ENCODE measurements at regions not wholly inside any gene's neighbourhood (a gene's known extent, or its start where the extent isn't known, plus 50 kb on each side); places are given as distances from the start of the nearest gene placed in this dataset.

DNA sequence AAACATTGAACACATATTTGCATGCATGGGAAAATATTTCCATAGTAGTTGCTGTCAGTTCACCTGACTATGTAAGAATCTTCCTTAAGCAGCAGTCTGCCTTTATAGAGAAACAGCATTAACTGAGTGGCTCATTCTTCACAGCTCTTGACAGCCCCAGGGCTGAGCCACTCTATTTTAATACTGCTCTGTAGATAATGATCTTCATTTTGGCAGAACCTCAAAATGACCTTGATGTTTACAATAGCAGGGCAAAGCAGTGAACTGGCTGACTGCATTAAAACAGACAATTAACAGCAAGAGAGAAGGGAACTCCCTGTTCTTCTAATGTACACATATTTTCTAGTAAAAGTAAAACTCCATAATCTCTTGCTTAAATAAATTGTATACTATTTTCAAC, 580.6 kb upstream of the SOX11 start:
- no peaks in the 10 kb centered on the region for H3K36me3 ChIP-seq
- no peak for DNase-seq
- H3K4me1 ChIP-seq: no peaks in the 10 kb centered on the region
- H3K27ac ChIP-seq (replicated peaks): no peak overlapping the region
- TF ChIP-seq, protein P1, sequence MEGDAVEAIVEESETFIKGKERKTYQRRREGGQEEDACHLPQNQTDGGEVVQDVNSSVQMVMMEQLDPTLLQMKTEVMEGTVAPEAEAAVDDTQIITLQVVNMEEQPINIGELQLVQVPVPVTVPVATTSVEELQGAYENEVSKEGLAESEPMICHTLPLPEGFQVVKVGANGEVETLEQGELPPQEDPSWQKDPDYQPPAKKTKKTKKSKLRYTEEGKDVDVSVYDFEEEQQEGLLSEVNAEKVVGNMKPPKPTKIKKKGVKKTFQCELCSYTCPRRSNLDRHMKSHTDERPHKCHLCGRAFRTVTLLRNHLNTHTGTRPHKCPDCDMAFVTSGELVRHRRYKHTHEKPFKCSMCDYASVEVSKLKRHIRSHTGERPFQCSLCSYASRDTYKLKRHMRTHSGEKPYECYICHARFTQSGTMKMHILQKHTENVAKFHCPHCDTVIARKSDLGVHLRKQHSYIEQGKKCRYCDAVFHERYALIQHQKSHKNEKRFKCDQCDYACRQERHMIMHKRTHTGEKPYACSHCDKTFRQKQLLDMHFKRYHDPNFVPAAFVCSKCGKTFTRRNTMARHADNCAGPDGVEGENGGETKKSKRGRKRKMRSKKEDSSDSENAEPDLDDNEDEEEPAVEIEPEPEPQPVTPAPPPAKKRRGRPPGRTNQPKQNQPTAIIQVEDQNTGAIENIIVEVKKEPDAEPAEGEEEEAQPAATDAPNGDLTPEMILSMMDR (IDR thresholded peaks at IDR 0.05; ENCODE audit: borderline replicate concordance): no peak
- intact Hi-C loops (cut with micrococcal nuclease): no loop called here
- H3K4me3 ChIP-seq: no peak overlapping the region
- H3K9me3 ChIP-seq (replicated peaks): peaks cover 63% of the 10 kb centered on the region
- H3K27me3 ChIP-seq (ENCODE audit: low read depth): no peaks in the 10 kb centered on the region

DNA sequence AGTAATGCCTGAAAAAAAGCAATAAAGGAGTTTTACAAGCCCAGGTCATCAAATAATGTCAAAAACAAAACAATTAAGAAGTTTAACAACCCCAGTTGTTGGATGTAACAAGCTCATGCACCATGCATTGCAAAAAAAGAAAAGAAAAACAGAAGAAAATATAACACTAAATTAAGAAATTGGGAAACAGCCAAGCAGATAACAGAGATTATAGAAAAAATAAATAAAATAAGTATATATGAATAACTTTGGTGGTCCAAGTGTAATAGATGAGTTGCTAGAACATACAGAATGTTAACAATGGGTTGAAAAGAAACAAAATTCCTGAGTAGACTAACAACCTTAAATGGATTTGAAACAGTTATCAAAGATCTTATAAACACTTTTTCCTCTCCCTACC, 573.1 kb upstream of the SOX11 start:
- TF ChIP-seq, protein P1 (IDR thresholded peaks at IDR 0.05; ENCODE audit: borderline replicate concordance): no peak
- H3K4me1 ChIP-seq: no peaks in the 10 kb centered on the region
- no peak overlapping the region for H3K4me3 ChIP-seq
- DNase-seq: no peak
- H3K36me3 ChIP-seq: no peaks in the 10 kb centered on the region
- no peaks in the 10 kb centered on the region for H3K27me3 ChIP-seq (ENCODE audit: low read depth)
- intact Hi-C loops (cut with micrococcal nuclease): no loop called here
- H3K27ac ChIP-seq (replicated peaks): no peak overlapping the region
- H3K9me3 ChIP-seq (replicated peaks): peaks cover 12% of the 10 kb centered on the region

DNA sequence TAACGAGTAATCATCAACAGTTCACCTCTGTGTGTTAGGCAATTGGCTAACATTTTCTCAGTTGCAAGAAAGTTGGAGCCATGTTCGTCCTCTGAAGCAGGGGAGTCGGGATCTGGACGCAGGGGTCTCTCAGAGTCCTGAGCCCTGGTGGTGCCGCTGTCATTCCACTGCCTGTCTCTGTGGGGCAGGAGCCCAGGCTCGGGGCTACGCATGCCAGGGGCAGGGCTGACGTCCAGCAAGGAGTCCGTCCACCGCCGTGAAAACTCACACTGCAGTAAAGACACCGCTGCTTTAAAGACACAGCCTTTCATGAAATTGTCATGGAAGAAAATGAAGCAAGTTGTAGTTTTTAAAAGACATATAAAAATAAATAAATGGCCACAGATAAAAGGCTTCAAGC, 571.1 kb upstream of the SOX11 start:
- Histone ChIP-seq H3K27me3 (ENCODE audit: low read depth) (no peaks in the 10 kb centered on the region), H3K36me3 (no peaks in the 10 kb centered on the region), H3K9me3 (replicated peaks) (no peaks in the 10 kb centered on the region), H3K4me3 (no peak overlapping the region), H3K27ac (replicated peaks) (no peak overlapping the region), H3K4me1 (no peaks in the 10 kb centered on the region)
- DNase-seq: no peak
- TF ChIP-seq, protein P1 (IDR thresholded peaks at IDR 0.05; ENCODE audit: borderline replicate concordance): no peak
- intact Hi-C loops (cut with micrococcal nuclease): no loop called here

DNA sequence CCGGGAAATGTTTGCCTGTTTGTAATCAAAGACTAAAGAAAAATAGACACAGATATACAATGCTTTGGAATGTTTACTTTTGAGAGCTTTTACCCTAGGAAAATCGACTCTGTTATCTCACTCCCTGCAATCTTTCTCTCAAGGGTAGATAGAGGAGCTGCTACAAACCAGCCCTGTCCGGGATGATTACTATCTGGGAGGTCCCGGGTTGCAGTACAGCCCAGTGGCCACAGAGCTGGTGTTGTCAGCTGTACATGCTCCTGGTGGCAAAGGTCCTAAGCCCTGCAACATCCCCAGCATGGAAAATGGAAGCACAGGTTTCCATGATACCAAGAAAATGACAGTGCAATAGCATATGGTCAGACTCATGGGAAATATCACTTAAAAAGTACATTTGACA, 570.5 kb upstream of the SOX11 start:
- Histone ChIP-seq H3K27ac (replicated peaks) (no peak overlapping the region), H3K36me3 (no peaks in the 10 kb centered on the region), H3K4me3 (no peak overlapping the region), H3K9me3 (replicated peaks) (no peaks in the 10 kb centered on the region), H3K4me1 (no peaks in the 10 kb centered on the region), H3K27me3 (ENCODE audit: low read depth) (no peaks in the 10 kb centered on the region)
- intact Hi-C loops (cut with micrococcal nuclease): no loop called here
- TF ChIP-seq, protein P1 (IDR thresholded peaks at IDR 0.05; ENCODE audit: borderline replicate concordance): no peak
- no peak for DNase-seq

DNA sequence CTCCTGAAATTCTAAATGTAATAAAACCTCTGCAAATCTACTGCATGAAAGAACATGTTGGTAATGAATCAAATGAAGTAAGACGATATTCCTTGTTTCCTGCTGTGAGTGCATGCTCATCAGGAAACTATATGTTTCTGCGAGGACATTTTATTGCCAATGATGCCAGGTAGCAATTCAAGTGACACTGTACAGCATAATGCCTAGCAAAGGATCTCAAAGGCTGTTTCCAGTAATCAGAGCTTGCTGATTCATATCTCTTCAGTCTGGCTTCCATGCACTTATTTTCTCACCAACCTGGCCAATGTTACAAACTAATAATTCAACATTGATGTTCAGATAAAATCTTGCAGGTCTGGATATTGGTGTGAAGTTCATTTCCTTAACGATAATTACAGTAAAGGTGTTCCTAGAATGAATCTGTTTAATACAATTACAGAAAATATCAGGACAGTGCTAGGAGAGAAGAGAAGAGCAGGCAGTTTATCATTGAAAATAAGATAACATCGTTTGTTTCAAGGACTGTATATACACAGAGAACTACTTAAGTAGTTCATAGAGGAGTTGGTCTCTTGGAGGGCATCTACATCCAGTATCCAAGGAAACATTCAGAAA, 568.5 kb upstream of the SOX11 start:
- no peak for DNase-seq
- H3K27ac ChIP-seq (replicated peaks): no peak overlapping the region
- H3K4me3 ChIP-seq: no peak overlapping the region

More for the DNA sequence above, 568.5 kb upstream of the SOX11 start:
- Histone ChIP-seq H3K27me3 (ENCODE audit: low read depth) (no peaks in the 10 kb centered on the region), H3K36me3 (no peaks in the 10 kb centered on the region), H3K4me1 (no peaks in the 10 kb centered on the region), H3K9me3 (replicated peaks) (no peaks in the 10 kb centered on the region)
- TF ChIP-seq, protein P1 (IDR thresholded peaks at IDR 0.05; ENCODE audit: borderline replicate concordance): no peak
- intact Hi-C loops (cut with micrococcal nuclease): no loop called here

Measured in left ventricle myocardium inferior (tissue), 1 donor.